ENCODE measurements at regions not wholly inside any gene's neighbourhood (a gene's known extent, or its start where the extent isn't known, plus 50 kb on each side); places are given as distances from the start of the nearest gene placed in this dataset.
"Not testable (repeated sequence)": the region's sequence is repeated elsewhere in the genome, so short reads cannot be mapped to it uniquely, and the experiment has no call there.

GRCh38 chr7:21300692-21301091, 127.2 kb upstream of the SP4 start:
- FAIRE-seq (no peak), DNase-seq (ENCODE audit: insufficient read length, low spot score) (no peak)

DNA sequence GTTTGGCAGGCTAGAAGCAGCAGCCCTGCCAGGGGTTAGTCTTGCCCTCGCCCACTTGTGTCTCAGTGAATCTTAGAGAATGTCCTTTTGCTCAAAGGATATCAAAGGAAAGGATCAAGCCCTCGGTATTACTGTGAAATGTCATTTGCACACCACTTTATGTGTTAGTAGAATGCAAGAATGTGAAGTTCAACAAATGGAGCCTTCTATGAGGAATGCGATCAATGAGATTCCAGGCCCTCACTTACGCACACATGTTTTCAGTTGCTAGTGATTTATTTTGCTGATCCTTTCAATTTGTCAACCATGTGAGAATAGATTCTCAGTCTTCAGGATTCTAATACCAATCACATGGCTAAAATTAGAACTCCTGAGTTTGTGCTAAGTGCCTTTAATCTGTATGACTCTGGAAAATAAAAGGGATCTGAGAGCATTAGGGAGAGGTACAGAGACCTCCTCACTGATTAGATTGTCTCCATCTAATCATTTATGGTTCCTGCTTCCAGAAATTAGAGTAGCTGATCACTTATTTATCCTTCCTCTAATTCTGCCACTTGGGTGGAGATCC, 123.0 kb upstream of the SP4 start:
- no peak for FAIRE-seq
- DNase-seq (ENCODE audit: insufficient read length, low spot score), result no peak

DNA sequence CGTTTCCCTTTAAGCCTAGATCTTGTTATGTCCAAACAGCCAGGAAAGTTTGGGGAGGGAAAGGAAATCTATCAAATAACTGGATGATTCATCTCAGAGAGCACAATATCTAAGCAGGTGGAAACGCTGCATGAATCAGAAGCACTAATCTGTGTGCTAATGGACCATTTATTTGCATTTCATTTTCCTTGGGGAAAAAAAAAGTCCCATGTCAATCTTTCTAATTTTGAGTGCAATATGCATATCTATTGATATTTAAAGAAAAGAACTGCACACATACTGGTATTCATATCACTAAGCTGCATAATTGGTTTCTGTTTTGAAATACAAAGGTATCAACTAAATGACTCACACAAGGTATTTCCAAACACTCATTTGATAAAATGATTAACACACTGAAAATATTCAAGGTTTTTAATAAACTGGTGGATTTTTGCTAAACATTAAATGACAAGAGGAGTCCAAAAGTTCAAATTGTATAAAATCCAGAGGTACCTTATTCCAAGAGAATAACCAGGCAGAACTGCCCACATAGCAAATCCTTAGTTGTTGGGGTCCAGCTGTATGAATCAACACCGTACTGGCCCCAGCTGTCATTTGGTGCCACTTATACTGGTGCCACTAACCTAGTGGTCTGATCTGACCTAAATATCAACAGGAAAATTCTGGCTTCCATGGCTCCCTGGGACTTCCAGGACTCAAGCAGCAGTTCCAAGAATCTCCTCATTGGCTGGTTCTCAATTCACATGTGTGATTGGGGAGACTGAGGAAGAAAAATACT, 122.2 kb upstream of the SP4 start:
- no peak for FAIRE-seq
- DNase-seq (ENCODE audit: insufficient read length, low spot score), result no peak

DNA sequence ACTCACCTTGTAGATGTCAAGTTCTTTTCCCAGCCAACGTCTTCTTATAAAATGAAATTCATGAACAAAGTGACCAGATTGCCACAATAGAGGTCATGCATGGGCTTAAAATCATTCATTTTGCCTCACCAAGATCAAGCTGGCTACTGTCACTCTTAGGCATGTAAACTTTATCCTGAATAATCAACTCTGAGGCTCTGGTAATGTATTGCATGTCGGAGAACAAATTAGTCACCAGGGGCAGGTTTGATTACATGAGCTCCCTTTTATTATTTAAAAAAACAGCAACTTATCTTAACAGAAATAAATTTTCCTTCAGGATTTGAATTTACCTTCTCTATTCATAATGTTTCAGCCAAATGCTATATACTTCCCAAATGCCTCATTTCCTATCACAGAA, 112.9 kb upstream of the SP4 start:
- FAIRE-seq, result no peak
- no peak for DNase-seq (ENCODE audit: insufficient read length, low spot score)

GRCh38 chr7:21317966-21318915, 109.6 kb upstream of the SP4 start:
- FAIRE-seq (peak; percentile 13), DNase-seq (ENCODE audit: insufficient read length, low spot score) (peak; percentile 51)

DNA sequence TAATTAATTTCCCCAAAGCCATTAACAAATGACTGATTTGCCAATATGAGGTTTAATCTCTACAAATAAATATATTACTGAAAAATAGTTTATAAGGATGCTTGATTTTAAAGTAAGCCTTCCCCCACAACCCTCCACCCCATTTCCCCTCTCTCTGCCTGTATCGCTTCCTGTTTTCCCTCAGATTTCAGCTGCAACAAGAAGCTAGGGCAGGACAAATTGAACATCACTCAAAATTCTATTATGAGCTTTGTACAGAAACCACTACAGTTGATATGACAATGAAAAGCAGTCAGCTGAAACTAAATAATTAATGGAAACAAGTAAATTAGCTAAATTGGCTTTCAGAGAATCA, 109.0 kb upstream of the SP4 start:
- FAIRE-seq (no peak), DNase-seq (ENCODE audit: insufficient read length, low spot score) (no peak)

- DNase-seq (ENCODE audit: insufficient read length, low spot score) (no peak), FAIRE-seq (no peak)
Measured at GRCh38 chr7:21326241-21326640, 101.6 kb upstream of the SP4 start.

DNA sequence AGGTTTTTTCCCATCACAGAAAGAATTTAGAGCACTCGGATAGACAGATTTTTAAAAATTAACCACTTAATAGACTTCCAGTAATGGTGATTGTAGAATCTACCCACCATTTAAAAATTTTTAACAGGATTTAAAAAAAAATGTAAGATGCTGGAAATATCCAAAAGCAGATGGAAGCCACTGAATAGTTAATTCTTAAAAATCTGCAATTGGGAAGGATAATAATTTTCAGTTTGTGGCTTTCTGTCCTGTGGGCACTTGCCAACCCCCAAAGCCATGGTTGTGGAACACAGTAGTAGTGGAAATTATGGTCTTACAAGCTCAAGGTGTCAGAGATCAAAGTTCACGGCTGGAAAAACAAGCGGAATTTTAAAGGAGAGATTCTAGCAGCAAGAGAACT, 101.0 kb upstream of the SP4 start:
- FAIRE-seq (no peak), DNase-seq (ENCODE audit: insufficient read length, low spot score) (no peak)

DNA sequence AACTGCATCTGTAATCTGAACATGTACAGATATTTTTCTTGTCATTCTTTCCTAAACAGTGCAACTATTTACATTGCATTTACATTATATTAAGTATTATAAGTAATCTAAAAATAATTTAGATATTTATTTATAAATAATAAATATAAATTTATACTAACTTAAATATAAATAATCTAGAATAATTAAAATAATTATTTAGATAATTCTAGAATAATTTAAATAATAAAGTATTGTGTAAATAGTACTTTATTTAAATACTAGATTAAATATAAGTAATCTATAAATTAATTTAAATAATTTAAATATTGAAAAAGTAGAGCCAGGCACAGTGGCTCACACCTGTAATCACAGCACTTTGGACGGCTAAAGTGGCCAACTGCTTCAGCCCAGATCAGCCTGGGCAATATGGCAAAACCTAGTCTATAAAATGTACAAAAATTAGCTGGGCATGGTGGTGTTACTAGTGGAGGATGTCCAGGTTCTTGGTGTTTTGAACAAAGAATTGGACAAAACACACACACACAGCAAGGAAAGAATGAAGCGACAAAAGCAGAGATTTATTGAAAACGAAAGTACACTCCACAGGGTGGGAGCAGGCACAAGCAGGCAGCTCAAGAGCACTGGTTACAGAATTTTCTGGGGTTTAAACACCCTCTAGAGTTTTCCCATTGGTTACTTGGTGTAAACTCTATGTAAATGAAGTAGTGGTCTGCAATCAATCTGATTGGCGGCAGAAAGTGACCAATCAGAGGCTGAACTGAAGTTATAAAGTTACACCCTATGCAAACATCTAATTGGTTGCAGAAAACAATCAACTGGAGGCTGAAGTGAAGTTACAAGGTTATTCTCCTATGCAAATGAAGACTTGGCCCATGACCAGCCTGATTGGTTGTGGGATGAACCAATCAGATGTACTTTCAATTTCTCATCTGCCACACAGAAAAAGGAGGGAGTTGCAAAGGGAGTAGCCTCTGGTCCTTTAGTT, 100.2 kb upstream of the SP4 start:
- no peak for FAIRE-seq

GRCh38 chr7:21330462-21331178, 97.3 kb upstream of the SP4 start:
- DNase-seq (ENCODE audit: insufficient read length, low spot score) (no peak), FAIRE-seq (no peak)

More for the DNA sequence above, 100.2 kb upstream of the SP4 start:
- no peak for DNase-seq (ENCODE audit: insufficient read length, low spot score)

- no peak for DNase-seq (ENCODE audit: insufficient read length, low spot score)
- no peak for FAIRE-seq
Measured at GRCh38 chr7:21334906-21335305, 93.0 kb upstream of the SP4 start.

- DNase-seq (ENCODE audit: insufficient read length, low spot score) (no peak), FAIRE-seq (peak; percentile 36)
Measured at GRCh38 chr7:21336743-21337142, 91.1 kb upstream of the SP4 start.

- DNase-seq (ENCODE audit: insufficient read length, low spot score), result no peak
- no peak for FAIRE-seq
Measured at GRCh38 chr7:21338728-21339164, 89.1 kb upstream of the SP4 start.

DNA sequence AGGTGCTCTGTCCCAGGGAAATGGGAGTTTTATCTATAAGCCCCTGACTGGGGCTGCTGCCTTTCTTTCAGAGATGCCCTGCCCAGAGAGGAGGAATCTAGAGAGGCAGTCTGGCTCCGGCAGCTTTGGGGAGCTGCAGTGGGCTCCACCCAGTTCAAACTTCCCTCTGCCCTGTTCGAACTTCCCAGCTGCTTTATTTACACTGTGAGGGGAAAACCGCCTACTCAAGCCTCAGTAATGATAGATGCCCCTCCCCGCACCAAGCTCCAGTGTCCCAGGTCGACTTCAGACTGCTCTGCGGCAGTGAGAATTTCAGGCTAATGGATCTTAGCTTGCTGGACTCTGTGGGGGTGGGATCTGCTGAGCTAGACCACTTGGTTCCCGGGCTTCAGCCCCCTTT, 83.0 kb upstream of the SP4 start:
- FAIRE-seq; DNase-seq (ENCODE audit: insufficient read length, low spot score): not testable (repeated sequence)

GRCh38 chr7:21345361-21345760, 82.5 kb upstream of the SP4 start:
- no peak for FAIRE-seq
- no peak for DNase-seq (ENCODE audit: insufficient read length, low spot score)

- FAIRE-seq (no peak), DNase-seq (ENCODE audit: insufficient read length, low spot score) (no peak)
Measured at GRCh38 chr7:21346297-21346696, 81.6 kb upstream of the SP4 start.

DNA sequence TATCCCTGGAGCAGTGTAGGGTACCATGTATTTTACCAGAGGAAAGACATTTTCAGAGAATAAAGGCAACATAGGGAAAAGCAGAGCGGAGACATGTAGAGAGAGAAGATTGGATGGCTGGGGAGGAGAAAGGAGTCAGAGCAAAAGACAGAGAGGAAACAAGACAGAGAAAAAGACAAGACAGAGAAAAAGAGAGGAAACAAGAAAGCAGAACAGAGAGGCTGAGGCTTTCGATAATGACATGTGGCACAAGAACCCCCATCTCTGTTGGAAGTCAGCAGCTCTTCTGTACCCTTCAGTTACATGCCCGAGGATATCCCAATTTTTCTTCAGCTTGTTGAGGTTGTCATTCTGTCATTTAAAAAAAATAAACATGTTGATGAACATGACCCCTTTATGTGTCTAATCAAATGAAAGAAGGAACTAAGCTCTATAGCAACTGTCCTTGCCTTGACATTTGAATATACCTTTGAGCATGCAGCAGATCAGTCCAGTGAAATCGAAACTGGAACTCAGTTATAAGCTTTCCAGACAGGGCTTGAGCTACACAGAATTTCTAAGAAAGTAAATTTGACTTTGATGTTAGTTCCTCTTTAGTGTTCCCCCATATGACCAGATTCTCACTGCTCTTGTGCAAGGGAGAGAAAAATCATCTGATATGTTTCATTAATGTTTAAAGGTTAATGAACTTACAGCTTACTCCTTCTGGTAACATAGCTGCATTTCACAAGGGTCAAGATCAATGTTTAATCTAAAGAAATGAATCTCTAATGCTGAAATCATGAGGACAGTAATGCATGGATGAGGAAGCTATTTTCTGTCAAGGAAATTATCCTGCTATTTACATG, 75.1 kb upstream of the SP4 start:
- peak; percentile 14 for DNase-seq (ENCODE audit: insufficient read length, low spot score)
- FAIRE-seq, result no peak

- DNase-seq (ENCODE audit: insufficient read length, low spot score) (no peak), FAIRE-seq (no peak)
Measured at GRCh38 chr7:21353388-21353780, 74.5 kb upstream of the SP4 start.

DNA sequence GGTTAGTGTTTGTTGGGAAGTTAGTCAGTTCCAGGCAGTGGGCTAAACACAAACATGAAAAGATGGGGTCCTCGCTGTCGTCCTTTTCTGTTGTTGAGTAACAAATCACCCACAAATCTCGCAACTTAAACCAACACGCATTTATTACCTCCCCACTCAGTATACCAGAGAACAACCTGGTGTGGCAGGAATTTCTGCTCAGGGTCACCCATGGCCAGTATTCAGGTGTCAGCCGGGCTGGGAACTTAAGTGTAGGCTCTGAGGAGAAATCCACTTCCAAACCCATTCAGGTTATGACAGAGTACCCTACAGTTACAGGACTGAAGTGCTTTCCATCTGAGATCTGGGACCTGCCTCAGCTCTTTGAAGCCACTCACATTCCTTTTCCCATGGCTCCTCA, 73.6 kb upstream of the SP4 start:
- DNase-seq (ENCODE audit: insufficient read length, low spot score) (no peak), FAIRE-seq (no peak)

Measured in HTR-8/SVneo (cell line).